Spleen (tissue), 7 donors: ENCODE measurements at regions not wholly inside any gene's neighbourhood (a gene's known extent, or its start where the extent isn't known, plus 50 kb on each side); places are given as distances from the start of the nearest gene placed in this dataset.
"Not testable (repeated sequence)": the region's sequence is repeated elsewhere in the genome, so short reads cannot be mapped to it uniquely, and the experiment has no call there.

ENCODE experiments used
- CTCF ChIP-seq, 11 experiments: fragments of 200-600 bp in 7 of 11; fragments of 450-650 bp in 4 of 11; sonication (generic) in 4 of 11; IDR thresholded peaks in 8 of 11; conservative IDR thresholded peaks in 3 of 11; 1 replicate in 7 of 11; 2 replicates in 4 of 11; pipeline versions ENCODE4 v1.4.0 to v1.8.0; 2016 to 2021; ENCODE audit warnings: antibody characterized with exemption in 11 of 11, inconsistent platforms in 4 of 11, mild to moderate bottlenecking in 1 of 11
- POLR2A ChIP-seq, 3 donors: fragments of 450-650 bp; IDR thresholded peaks; one replicate each; pipeline ENCODE4 v1.5.1; 2017; ENCODE audit warnings: antibody characterized with exemption in 3 of 3, mild to moderate bottlenecking in 1 of 3
- donor health status: DM: no; HTN: no; CAD: no; lungs with moderate emphysema.
- donor health status: DM: no; HTN: no; CAD: no.
- donor health status: DM: no; HTN: no; CAD: no.

GRCh38 chr7:65144557-65144956, 138.1 kb upstream of the ERV3-1 start:
- not testable (repeated sequence) for TF ChIP-seq POLR2A (IDR thresholded peaks at IDR 0.05); CTCF (IDR thresholded peaks at IDR 0.05 in 8 of 11, conservative IDR thresholded peaks at IDR 0.05 in 3 of 11)
